B cell (primary cell): ENCODE measurements at regions not wholly inside any gene's neighbourhood (a gene's known extent, or its start where the extent isn't known, plus 50 kb on each side); places are given as distances from the start of the nearest gene placed in this dataset.

Experiments
- EZH2 ChIP-seq: IDR thresholded peaks from 2 replicates; pipeline ENCODE4 v1.6.1; 2012; ENCODE audit warnings: borderline replicate concordance, low read depth, mild to moderate bottlenecking, moderate library complexity, low read length; ENCODE audit not compliant: insufficient read depth, poor library complexity, severe bottlenecking
- TF ChIP-seq, protein P1 (sequence below): fragments of 200-600 bp; IDR thresholded peaks from one replicate; pipeline ENCODE4 v1.8.0; 2022; ENCODE audit warnings: antibody characterized with exemption, mild to moderate bottlenecking

DNA sequence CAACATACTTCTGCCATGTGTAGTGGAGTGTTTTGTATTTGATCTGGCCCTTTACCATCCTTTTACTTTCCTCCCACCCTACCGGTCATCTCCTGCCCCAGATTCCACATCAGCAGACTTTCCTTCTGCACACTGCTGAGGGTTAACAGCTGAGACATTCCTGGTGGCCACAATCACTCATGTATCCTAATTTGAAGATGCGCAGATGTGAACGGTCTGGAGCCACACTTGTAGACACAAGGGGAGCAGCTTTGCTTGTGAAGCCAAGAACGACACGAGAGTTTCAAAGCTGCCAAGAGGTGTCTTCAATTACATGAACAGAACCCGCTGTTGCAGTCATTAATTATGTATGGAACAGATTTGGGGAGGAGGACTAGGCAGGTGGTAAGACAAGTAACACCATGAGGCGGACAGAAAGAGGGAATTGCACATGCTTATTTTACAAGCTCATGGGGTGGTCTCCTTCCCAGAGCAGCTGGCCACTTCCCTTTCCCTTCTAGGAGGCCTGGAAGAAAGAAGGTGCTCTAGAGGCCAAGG is 260.7 kb upstream of the KLHL29 start:
- TF ChIP-seq EZH2: no peak
- TF ChIP-seq, protein P1, sequence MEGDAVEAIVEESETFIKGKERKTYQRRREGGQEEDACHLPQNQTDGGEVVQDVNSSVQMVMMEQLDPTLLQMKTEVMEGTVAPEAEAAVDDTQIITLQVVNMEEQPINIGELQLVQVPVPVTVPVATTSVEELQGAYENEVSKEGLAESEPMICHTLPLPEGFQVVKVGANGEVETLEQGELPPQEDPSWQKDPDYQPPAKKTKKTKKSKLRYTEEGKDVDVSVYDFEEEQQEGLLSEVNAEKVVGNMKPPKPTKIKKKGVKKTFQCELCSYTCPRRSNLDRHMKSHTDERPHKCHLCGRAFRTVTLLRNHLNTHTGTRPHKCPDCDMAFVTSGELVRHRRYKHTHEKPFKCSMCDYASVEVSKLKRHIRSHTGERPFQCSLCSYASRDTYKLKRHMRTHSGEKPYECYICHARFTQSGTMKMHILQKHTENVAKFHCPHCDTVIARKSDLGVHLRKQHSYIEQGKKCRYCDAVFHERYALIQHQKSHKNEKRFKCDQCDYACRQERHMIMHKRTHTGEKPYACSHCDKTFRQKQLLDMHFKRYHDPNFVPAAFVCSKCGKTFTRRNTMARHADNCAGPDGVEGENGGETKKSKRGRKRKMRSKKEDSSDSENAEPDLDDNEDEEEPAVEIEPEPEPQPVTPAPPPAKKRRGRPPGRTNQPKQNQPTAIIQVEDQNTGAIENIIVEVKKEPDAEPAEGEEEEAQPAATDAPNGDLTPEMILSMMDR: no peak
